ENCODE measurements at regions not wholly inside any gene's neighbourhood (a gene's known extent, or its start where the extent isn't known, plus 50 kb on each side); places are given as distances from the start of the nearest gene placed in this dataset.

- Histone ChIP-seq H3K9ac (ENCODE audit: low read depth, low read length, poor library complexity) (no peak overlapping the region), H3K4me1 (ENCODE audit: control insufficient read depth in 2 of 2, insufficient read depth in 1 of 2, low read depth in 1 of 2, low read length in 2 of 2) (no peaks in the 10 kb centered on the region), H4K8ac (ENCODE audit: low read depth, low read length) (no peak overlapping the region), H3K27me3 (ENCODE audit: control insufficient read depth in 3 of 3, insufficient read depth in 3 of 3, low read depth in 1 of 3, low read length in 3 of 3) (no peaks in the 10 kb centered on the region), H3K4ac (ENCODE audit: low read length) (no peak overlapping the region), H3K14ac (ENCODE audit: low read length) (no peak overlapping the region), H3K18ac (ENCODE audit: low read length) (no peak overlapping the region), H3K36me3 (replicated peaks in 1 of 2; ENCODE audit: control insufficient read depth in 2 of 2, insufficient read depth in 2 of 2, low read length in 2 of 2) (no peaks in the 10 kb centered on the region), H3K79me1 (ENCODE audit: low read depth, low read length) (no peaks in the 10 kb centered on the region), H2BK120ac (ENCODE audit: low read depth, low read length) (no peak overlapping the region), H2BK5ac (ENCODE audit: low read length) (no peak overlapping the region), H3K4me3 (ENCODE audit: low read length in 2 of 2) (no peak overlapping the region), H2BK12ac (ENCODE audit: low read length) (no peak overlapping the region), H3K4me2 (ENCODE audit: insufficient read depth, low read length, poor library complexity, severe bottlenecking) (no peak overlapping the region), H2AFZ (ENCODE audit: low read length) (no peak overlapping the region), H3K23ac (ENCODE audit: low read depth, low read length, poor library complexity) (no peak overlapping the region), H4K91ac (ENCODE audit: low read depth, low read length, poor library complexity) (no peak overlapping the region), H3K27ac (replicated peaks; ENCODE audit: low read length) (no peak overlapping the region), H2AK5ac (ENCODE audit: low read depth, low read length) (no peak overlapping the region), H3K9me3 (replicated peaks in 1 of 2; ENCODE audit: control insufficient read depth in 2 of 2, insufficient read depth in 1 of 2, low read depth in 1 of 2, low read length in 2 of 2) (no peaks in the 10 kb centered on the region), H2BK15ac (ENCODE audit: low read length) (no peak overlapping the region)
- no CpG with 5 or more reads among the region's 6 CpGs for WGBS, 2 donors (ENCODE audit: extremely low coverage in 2 of 2, insufficient read length in 2 of 2, insufficient replicate concordance in 1 of 2)
- DNase-seq (ENCODE audit: low spot score): no peak
These were observed 66.4 kb upstream of the AGA start for GRCh38 chr4:177508662-177509061.

DNA sequence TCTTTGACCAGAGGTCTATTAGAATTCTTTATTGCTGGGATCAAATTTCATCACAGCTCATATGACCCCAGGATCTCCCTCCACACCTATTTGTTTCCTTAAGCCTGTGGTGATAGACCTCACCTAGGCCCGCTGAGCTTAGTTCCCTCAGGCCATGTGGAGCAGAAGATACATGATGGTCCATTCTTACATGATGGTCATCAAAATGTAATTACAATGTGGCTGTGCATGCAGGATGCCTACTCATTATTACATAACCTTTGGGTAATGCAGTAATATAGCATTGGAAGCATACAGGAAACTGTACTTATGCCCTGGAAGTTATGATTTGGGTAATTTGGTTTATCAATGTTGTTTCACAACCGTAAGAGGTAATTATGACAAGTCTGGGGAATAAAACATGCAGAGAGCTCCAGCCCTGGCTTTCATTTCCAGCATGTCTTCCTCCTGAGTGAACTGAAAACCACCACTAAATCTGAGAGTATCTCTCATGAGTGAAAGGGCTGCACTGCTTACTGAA, 67.0 kb upstream of the AGA start:
- no peak overlapping the region for H3K4me3 ChIP-seq (ENCODE audit: low read length in 2 of 2)
- H3K23ac ChIP-seq (ENCODE audit: low read depth, low read length, poor library complexity): no peak overlapping the region
- no peaks in the 10 kb centered on the region for H3K9me3 ChIP-seq (replicated peaks in 1 of 2; ENCODE audit: control insufficient read depth in 2 of 2, insufficient read depth in 1 of 2, low read depth in 1 of 2, low read length in 2 of 2)
- no peak overlapping the region for H2BK120ac ChIP-seq (ENCODE audit: low read depth, low read length)
- DNase-seq (ENCODE audit: low spot score): no peak
- WGBS, 2 donors (ENCODE audit: extremely low coverage in 2 of 2, insufficient read length in 2 of 2, insufficient replicate concordance in 1 of 2): no CpG with 5 or more reads among the region's 2 CpGs
- no peak overlapping the region for H3K27ac ChIP-seq (replicated peaks; ENCODE audit: low read length)
- H3K9ac ChIP-seq (ENCODE audit: low read depth, low read length, poor library complexity): no peak overlapping the region
- no peaks in the 10 kb centered on the region for H3K4me1 ChIP-seq (ENCODE audit: control insufficient read depth in 2 of 2, insufficient read depth in 1 of 2, low read depth in 1 of 2, low read length in 2 of 2)
- no peak overlapping the region for H3K4me2 ChIP-seq (ENCODE audit: insufficient read depth, low read length, poor library complexity, severe bottlenecking)
- no peak overlapping the region for H3K4ac ChIP-seq (ENCODE audit: low read length)
- no peaks in the 10 kb centered on the region for H3K27me3 ChIP-seq (ENCODE audit: control insufficient read depth in 3 of 3, insufficient read depth in 3 of 3, low read depth in 1 of 3, low read length in 3 of 3)
- no peak overlapping the region for H2AK5ac ChIP-seq (ENCODE audit: low read depth, low read length)
- no peak overlapping the region for H2BK15ac ChIP-seq (ENCODE audit: low read length)
- no peaks in the 10 kb centered on the region for H3K79me1 ChIP-seq (ENCODE audit: low read depth, low read length)
- no peak overlapping the region for H3K14ac ChIP-seq (ENCODE audit: low read length)
- H4K91ac ChIP-seq (ENCODE audit: low read depth, low read length, poor library complexity): no peak overlapping the region
- no peak overlapping the region for H3K18ac ChIP-seq (ENCODE audit: low read length)
- H2AFZ ChIP-seq (ENCODE audit: low read length): no peak overlapping the region
- H4K8ac ChIP-seq (ENCODE audit: low read depth, low read length): no peak overlapping the region
- H2BK5ac ChIP-seq (ENCODE audit: low read length): no peak overlapping the region
- H2BK12ac ChIP-seq (ENCODE audit: low read length): no peak overlapping the region
- no peaks in the 10 kb centered on the region for H3K36me3 ChIP-seq (replicated peaks in 1 of 2; ENCODE audit: control insufficient read depth in 2 of 2, insufficient read depth in 2 of 2, low read length in 2 of 2)

- Histone ChIP-seq H3K4ac (ENCODE audit: low read length) (no peak overlapping the region), H2BK15ac (ENCODE audit: low read length) (no peak overlapping the region), H4K91ac (ENCODE audit: low read depth, low read length, poor library complexity) (no peak overlapping the region), H3K4me2 (ENCODE audit: insufficient read depth, low read length, poor library complexity, severe bottlenecking) (no peak overlapping the region), H2AK5ac (ENCODE audit: low read depth, low read length) (no peak overlapping the region), H3K23ac (ENCODE audit: low read depth, low read length, poor library complexity) (no peak overlapping the region), H2AFZ (ENCODE audit: low read length) (no peak overlapping the region), H4K8ac (ENCODE audit: low read depth, low read length) (no peak overlapping the region), H3K14ac (ENCODE audit: low read length) (no peak overlapping the region), H3K36me3 (replicated peaks in 1 of 2; ENCODE audit: control insufficient read depth in 2 of 2, insufficient read depth in 2 of 2, low read length in 2 of 2) (no peaks in the 10 kb centered on the region), H2BK5ac (ENCODE audit: low read length) (no peak overlapping the region), H3K79me1 (ENCODE audit: low read depth, low read length) (no peaks in the 10 kb centered on the region), H3K9me3 (replicated peaks in 1 of 2; ENCODE audit: control insufficient read depth in 2 of 2, insufficient read depth in 1 of 2, low read depth in 1 of 2, low read length in 2 of 2) (no peaks in the 10 kb centered on the region), H3K9ac (ENCODE audit: low read depth, low read length, poor library complexity) (no peak overlapping the region), H2BK12ac (ENCODE audit: low read length) (no peak overlapping the region), H3K27ac (replicated peaks; ENCODE audit: low read length) (no peak overlapping the region), H3K27me3 (ENCODE audit: control insufficient read depth in 3 of 3, insufficient read depth in 3 of 3, low read depth in 1 of 3, low read length in 3 of 3) (no peaks in the 10 kb centered on the region), H3K18ac (ENCODE audit: low read length) (no peak overlapping the region), H2BK120ac (ENCODE audit: low read depth, low read length) (no peak overlapping the region), H3K4me1 (ENCODE audit: control insufficient read depth in 2 of 2, insufficient read depth in 1 of 2, low read depth in 1 of 2, low read length in 2 of 2) (no peaks in the 10 kb centered on the region), H3K4me3 (ENCODE audit: low read length in 2 of 2) (no peak overlapping the region)
- WGBS, 2 donors (ENCODE audit: extremely low coverage in 2 of 2, insufficient read length in 2 of 2, insufficient replicate concordance in 1 of 2): no CpG with 5 or more reads among the region's 3 CpGs
- DNase-seq (ENCODE audit: low spot score): no peak
These were observed 69.4 kb upstream of the AGA start for GRCh38 chr4:177511611-177512010.

- no peak overlapping the region for H3K18ac ChIP-seq (ENCODE audit: low read length)
- H3K4me1 ChIP-seq (ENCODE audit: control insufficient read depth in 2 of 2, insufficient read depth in 1 of 2, low read depth in 1 of 2, low read length in 2 of 2): no peaks in the 10 kb centered on the region
- H2AK5ac ChIP-seq (ENCODE audit: low read depth, low read length): no peak overlapping the region
- no peak overlapping the region for H2BK120ac ChIP-seq (ENCODE audit: low read depth, low read length)
- no peak overlapping the region for H3K27ac ChIP-seq (replicated peaks; ENCODE audit: low read length)
- no peak overlapping the region for H4K8ac ChIP-seq (ENCODE audit: low read depth, low read length)
- H2BK15ac ChIP-seq (ENCODE audit: low read length): no peak overlapping the region
- DNase-seq (ENCODE audit: low spot score): no peak
- no peak overlapping the region for H2BK5ac ChIP-seq (ENCODE audit: low read length)
- H3K14ac ChIP-seq (ENCODE audit: low read length): no peak overlapping the region
- H3K23ac ChIP-seq (ENCODE audit: low read depth, low read length, poor library complexity): no peak overlapping the region
- H3K4me2 ChIP-seq (ENCODE audit: insufficient read depth, low read length, poor library complexity, severe bottlenecking): no peak overlapping the region
- H3K27me3 ChIP-seq (ENCODE audit: control insufficient read depth in 3 of 3, insufficient read depth in 3 of 3, low read depth in 1 of 3, low read length in 3 of 3): no peaks in the 10 kb centered on the region
- no peak overlapping the region for H3K9ac ChIP-seq (ENCODE audit: low read depth, low read length, poor library complexity)
- H3K4ac ChIP-seq (ENCODE audit: low read length): no peak overlapping the region
- H3K9me3 ChIP-seq (replicated peaks in 1 of 2; ENCODE audit: control insufficient read depth in 2 of 2, insufficient read depth in 1 of 2, low read depth in 1 of 2, low read length in 2 of 2): no peaks in the 10 kb centered on the region
- H3K4me3 ChIP-seq (ENCODE audit: low read length in 2 of 2): no peak overlapping the region
- no peak overlapping the region for H4K91ac ChIP-seq (ENCODE audit: low read depth, low read length, poor library complexity)
- H3K36me3 ChIP-seq (replicated peaks in 1 of 2; ENCODE audit: control insufficient read depth in 2 of 2, insufficient read depth in 2 of 2, low read length in 2 of 2): no peaks in the 10 kb centered on the region
- no peaks in the 10 kb centered on the region for H3K79me1 ChIP-seq (ENCODE audit: low read depth, low read length)
- no peak overlapping the region for H2AFZ ChIP-seq (ENCODE audit: low read length)
- no peak overlapping the region for H2BK12ac ChIP-seq (ENCODE audit: low read length)
These were observed 70.4 kb upstream of the AGA start for GRCh38 chr4:177512646-177513045.

Data from neuronal stem cell (in vitro differentiated cells).